ENCODE measurements at regions not wholly inside any gene's neighbourhood (a gene's known extent, or its start where the extent isn't known, plus 50 kb on each side); places are given as distances from the start of the nearest gene placed in this dataset.

DNA sequence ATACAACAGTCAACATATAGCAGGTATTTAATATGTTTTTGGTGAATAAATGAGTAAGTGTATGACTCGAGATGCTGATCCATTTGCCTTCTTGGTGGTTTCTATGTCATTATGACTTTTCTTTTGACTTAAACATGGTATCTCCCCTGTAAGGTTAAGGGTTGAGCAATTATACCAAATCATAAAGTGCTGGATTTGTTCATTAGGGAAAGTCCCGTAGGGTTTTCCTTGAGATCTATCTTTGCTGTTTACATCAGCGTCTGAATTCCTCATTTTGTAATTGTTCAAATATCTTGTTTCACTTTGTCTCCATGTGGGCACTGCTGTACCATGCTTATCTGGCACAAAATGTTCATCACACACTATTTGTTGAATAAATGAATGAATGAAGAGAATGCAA is 562.6 kb downstream of the EDEM1 start:
- WGBS, 5 donors, result 71 to 88% (median 78%) methylated on average over 3 of the region's 3 CpGs
- TF ChIP-seq POLR2AphosphoS5 (IDR thresholded peaks at IDR 0.05) (no peak), POLR2A (IDR thresholded peaks at IDR 0.05) (no peak)
- TF ChIP-seq, protein P1, sequence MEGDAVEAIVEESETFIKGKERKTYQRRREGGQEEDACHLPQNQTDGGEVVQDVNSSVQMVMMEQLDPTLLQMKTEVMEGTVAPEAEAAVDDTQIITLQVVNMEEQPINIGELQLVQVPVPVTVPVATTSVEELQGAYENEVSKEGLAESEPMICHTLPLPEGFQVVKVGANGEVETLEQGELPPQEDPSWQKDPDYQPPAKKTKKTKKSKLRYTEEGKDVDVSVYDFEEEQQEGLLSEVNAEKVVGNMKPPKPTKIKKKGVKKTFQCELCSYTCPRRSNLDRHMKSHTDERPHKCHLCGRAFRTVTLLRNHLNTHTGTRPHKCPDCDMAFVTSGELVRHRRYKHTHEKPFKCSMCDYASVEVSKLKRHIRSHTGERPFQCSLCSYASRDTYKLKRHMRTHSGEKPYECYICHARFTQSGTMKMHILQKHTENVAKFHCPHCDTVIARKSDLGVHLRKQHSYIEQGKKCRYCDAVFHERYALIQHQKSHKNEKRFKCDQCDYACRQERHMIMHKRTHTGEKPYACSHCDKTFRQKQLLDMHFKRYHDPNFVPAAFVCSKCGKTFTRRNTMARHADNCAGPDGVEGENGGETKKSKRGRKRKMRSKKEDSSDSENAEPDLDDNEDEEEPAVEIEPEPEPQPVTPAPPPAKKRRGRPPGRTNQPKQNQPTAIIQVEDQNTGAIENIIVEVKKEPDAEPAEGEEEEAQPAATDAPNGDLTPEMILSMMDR (IDR thresholded peaks at IDR 0.05 in 8 of 11, conservative IDR thresholded peaks at IDR 0.05 in 3 of 11), result no peak
- intact Hi-C loops (cut with DNase I; ENCODE audit: low total_unique reads), result no loop called here

DNA sequence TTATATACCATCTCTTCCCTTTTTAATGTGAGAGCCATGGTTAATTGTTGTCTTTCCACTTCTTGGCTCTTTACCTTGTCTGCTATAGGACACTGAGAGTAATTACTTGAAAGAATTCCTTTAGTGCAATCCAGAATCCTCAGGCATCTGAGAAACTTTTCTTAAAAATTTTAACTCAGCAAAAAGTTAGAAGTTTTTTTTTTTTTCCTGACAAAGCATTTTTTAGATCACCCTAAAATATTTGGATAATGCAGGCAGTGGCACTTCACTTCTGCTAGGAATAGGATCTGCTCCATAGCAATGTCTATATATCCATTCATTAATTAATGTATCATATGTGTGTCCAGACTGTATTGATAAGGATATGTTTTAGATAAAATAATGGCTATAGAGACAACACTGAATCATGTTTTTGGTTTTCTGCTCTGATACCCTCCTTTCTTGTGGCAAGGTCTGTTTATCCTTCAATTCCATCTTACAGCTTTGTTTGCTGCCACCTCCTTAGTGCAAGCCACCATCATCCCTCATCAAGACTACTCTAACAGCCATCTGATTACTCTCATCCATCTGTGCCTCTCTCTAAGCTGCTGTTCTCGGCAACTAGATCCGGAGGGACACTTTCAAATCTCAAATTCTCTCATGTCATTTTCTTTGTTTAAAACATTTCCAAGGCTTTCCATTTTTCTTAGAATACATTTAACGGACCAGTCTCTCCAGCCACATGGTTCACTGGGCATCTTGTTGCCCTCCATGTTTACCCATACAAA is 563.5 kb downstream of the EDEM1 start:
- TF ChIP-seq POLR2A (IDR thresholded peaks at IDR 0.05) (no peak), POLR2AphosphoS5 (IDR thresholded peaks at IDR 0.05) (no peak)
- TF ChIP-seq, protein P1 (IDR thresholded peaks at IDR 0.05 in 8 of 11, conservative IDR thresholded peaks at IDR 0.05 in 3 of 11), result no peak
- H3K9me3 ChIP-seq, result no peaks in the 10 kb centered on the region
- no peak overlapping the region for H3K27ac ChIP-seq
- H3K4me3 ChIP-seq, result no peak overlapping the region
- 91 to 97% (median 93%) methylated on average over 3 of the region's 3 CpGs for WGBS, 5 donors
- no peaks in the 10 kb centered on the region for H3K36me3 ChIP-seq
- no peaks in the 10 kb centered on the region for H3K27me3 ChIP-seq (replicated peaks in 1 of 7)
- DNase-seq, result no peak
- H3K4me1 ChIP-seq, result peaks cover 0 to 6% (median 0%) of the 10 kb centered on the region in 6 donors
- intact Hi-C loops (cut with DNase I; ENCODE audit: low total_unique reads), result no loop called here

More for the DNA sequence above, 562.6 kb downstream of the EDEM1 start:
- no peak overlapping the region for H3K4me3 ChIP-seq
- no peak for DNase-seq
- no peak overlapping the region for H3K27ac ChIP-seq
- peaks cover 0 to 6% (median 0%) of the 10 kb centered on the region in 6 donors for H3K4me1 ChIP-seq
- H3K36me3 ChIP-seq, result no peaks in the 10 kb centered on the region
- H3K9me3 ChIP-seq, result no peaks in the 10 kb centered on the region
- H3K27me3 ChIP-seq (replicated peaks in 1 of 7), result no peaks in the 10 kb centered on the region

- H3K36me3 ChIP-seq, result no peaks in the 10 kb centered on the region
- H3K27me3 ChIP-seq (replicated peaks in 1 of 7), result no peaks in the 10 kb centered on the region
- no peak for TF ChIP-seq POLR2A (IDR thresholded peaks at IDR 0.05)
- H3K27ac ChIP-seq, result no peak overlapping the region
- H3K4me1 ChIP-seq, result peaks cover 0 to 6% (median 0%) of the 10 kb centered on the region in 6 donors
- 12 to 26% (median 19%) methylated on average over 2 of the region's 2 CpGs for WGBS, 5 donors
- intact Hi-C loops (cut with DNase I; ENCODE audit: low total_unique reads), result no loop called here
- DNase-seq, result no peak
- H3K9me3 ChIP-seq, result no peaks in the 10 kb centered on the region
- no peak overlapping the region for H3K4me3 ChIP-seq
Observed at GRCh38 chr3:5754602-5755001, 567.1 kb downstream of the EDEM1 start.

GRCh38 chr3:5756443-5756842 is 568.9 kb downstream of the EDEM1 start:
- 45 to 57% (median 52%) methylated on average over 4 of the region's 4 CpGs for WGBS, 5 donors
- H3K27me3 ChIP-seq (replicated peaks in 1 of 7), result no peaks in the 10 kb centered on the region
- TF ChIP-seq, protein P1 (IDR thresholded peaks at IDR 0.05 in 8 of 11, conservative IDR thresholded peaks at IDR 0.05 in 3 of 11), result no peak
- no peak for TF ChIP-seq POLR2AphosphoS5 (IDR thresholded peaks at IDR 0.05)
- TF ChIP-seq POLR2A (IDR thresholded peaks at IDR 0.05), result no peak
- peaks cover 0 to 6% (median 0%) of the 10 kb centered on the region in 6 donors for H3K4me1 ChIP-seq
- intact Hi-C loops (cut with DNase I; ENCODE audit: low total_unique reads), result no loop called here
- no peak overlapping the region for H3K4me3 ChIP-seq
- H3K27ac ChIP-seq, result no peak overlapping the region
- no peak for DNase-seq
- H3K9me3 ChIP-seq, result no peaks in the 10 kb centered on the region
- no peaks in the 10 kb centered on the region for H3K36me3 ChIP-seq

Data from spleen (tissue), 11 donors.